NCI-H2081 (cell line): ENCODE measurements at regions not wholly inside any gene's neighbourhood (a gene's known extent, or its start where the extent isn't known, plus 50 kb on each side); places are given as distances from the start of the nearest gene placed in this dataset.
A peak's percentile ranks its signal among the peaks of the same experiment; 100 is the strongest.
"Not testable (repeated sequence)": the region's sequence is repeated elsewhere in the genome, so short reads cannot be mapped to it uniquely, and the experiment has no call there.

Source experiments
- DNase-seq, 2 experiments: peaks; one replicate each; lab custom pipeline; 2025; lab: John Stamatoyannopoulos, UW

- DNase-seq, result not testable (repeated sequence)
These were observed 111.2 kb upstream of the DEFB108B start for GRCh38 chr11:71721840-71722239.

GRCh38 chr11:71723991-71724390 lies 109.0 kb upstream of the DEFB108B start:
- not testable (repeated sequence) for DNase-seq

GRCh38 chr11:71730748-71731147 lies 102.3 kb upstream of the DEFB108B start:
- not testable (repeated sequence) for DNase-seq

- DNase-seq, result not testable (repeated sequence)
These were observed 98.6 kb upstream of the DEFB108B start for GRCh38 chr11:71734368-71734767.

- DNase-seq, result not testable (repeated sequence)
These were observed 94.7 kb upstream of the DEFB108B start for GRCh38 chr11:71738317-71738716.

GRCh38 chr11:71743385-71743784 lies 89.6 kb upstream of the DEFB108B start:
- not testable (repeated sequence) for DNase-seq

- not testable (repeated sequence) for DNase-seq
These were observed 87.3 kb upstream of the DEFB108B start for GRCh38 chr11:71745656-71746055.

GRCh38 chr11:71746263-71746662 lies 86.7 kb upstream of the DEFB108B start:
- DNase-seq, result not testable (repeated sequence)

- DNase-seq, result not testable (repeated sequence)
These were observed 83.9 kb upstream of the DEFB108B start for GRCh38 chr11:71748965-71749620.

GRCh38 chr11:71750908-71751307 lies 82.1 kb upstream of the DEFB108B start:
- DNase-seq, result not testable (repeated sequence)

GRCh38 chr11:71764695-71765491 lies 68.1 kb upstream of the DEFB108B start:
- DNase-seq, result not testable (repeated sequence)

GRCh38 chr11:71767016-71767415 lies 66.0 kb upstream of the DEFB108B start:
- DNase-seq, result not testable (repeated sequence)

- DNase-seq, result not testable (repeated sequence)
These were observed 60.8 kb upstream of the DEFB108B start for GRCh38 chr11:71772193-71772592.

GRCh38 chr11:71774603-71775222 lies 58.3 kb upstream of the DEFB108B start:
- DNase-seq, result no peak

GRCh38 chr11:71780116-71780515 lies 52.9 kb upstream of the DEFB108B start:
- DNase-seq, result not testable (repeated sequence)

- peak in 1 of 2 experiments; percentile 13 for DNase-seq
These were observed 52.2 kb upstream of the DEFB108B start for GRCh38 chr11:71780771-71781170.

- not testable (repeated sequence) for DNase-seq
These were observed 51.5 kb upstream of the DEFB108B start for GRCh38 chr11:71781491-71781890.

GRCh38 chr11:71782229-71782861 lies 50.7 kb upstream of the DEFB108B start:
- not testable (repeated sequence) for DNase-seq

GRCh38 chr11:71783191-71783590 lies 49.8 kb upstream of the DEFB108B start:
- DNase-seq, result not testable (repeated sequence)
